ENCODE measurements at regions not wholly inside any gene's neighbourhood (a gene's known extent, or its start where the extent isn't known, plus 50 kb on each side); places are given as distances from the start of the nearest gene placed in this dataset.

DNA sequence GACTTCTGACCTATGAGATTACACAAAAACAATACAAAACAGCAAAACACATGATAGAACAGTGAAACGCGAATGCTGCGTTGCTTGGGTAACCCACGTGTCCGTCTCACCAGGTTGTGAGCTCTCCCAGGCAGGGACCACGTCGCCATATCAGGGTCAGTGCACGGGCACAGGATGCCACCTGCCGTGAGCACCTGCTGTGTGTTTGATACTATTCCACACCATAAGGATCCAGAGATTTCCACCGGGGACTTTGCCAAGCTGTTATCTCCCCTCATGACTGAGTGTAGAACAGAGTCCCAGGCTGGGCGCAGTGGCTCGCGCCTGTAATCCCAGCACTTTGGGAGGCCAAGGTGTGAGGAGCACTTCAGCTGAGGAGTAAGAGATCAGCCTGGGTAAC, 288.0 kb downstream of the BMP7 start:
- no peak overlapping the region for H3K4me3 ChIP-seq (ENCODE audit: low read length)
- no peaks in the 10 kb centered on the region for H3K9me3 ChIP-seq (ENCODE audit: low read length)
- H3F3A ChIP-seq (ENCODE audit: insufficient read depth, low read length, poor library complexity, severe bottlenecking): no peaks in the 10 kb centered on the region
- TF ChIP-seq, protein P1, sequence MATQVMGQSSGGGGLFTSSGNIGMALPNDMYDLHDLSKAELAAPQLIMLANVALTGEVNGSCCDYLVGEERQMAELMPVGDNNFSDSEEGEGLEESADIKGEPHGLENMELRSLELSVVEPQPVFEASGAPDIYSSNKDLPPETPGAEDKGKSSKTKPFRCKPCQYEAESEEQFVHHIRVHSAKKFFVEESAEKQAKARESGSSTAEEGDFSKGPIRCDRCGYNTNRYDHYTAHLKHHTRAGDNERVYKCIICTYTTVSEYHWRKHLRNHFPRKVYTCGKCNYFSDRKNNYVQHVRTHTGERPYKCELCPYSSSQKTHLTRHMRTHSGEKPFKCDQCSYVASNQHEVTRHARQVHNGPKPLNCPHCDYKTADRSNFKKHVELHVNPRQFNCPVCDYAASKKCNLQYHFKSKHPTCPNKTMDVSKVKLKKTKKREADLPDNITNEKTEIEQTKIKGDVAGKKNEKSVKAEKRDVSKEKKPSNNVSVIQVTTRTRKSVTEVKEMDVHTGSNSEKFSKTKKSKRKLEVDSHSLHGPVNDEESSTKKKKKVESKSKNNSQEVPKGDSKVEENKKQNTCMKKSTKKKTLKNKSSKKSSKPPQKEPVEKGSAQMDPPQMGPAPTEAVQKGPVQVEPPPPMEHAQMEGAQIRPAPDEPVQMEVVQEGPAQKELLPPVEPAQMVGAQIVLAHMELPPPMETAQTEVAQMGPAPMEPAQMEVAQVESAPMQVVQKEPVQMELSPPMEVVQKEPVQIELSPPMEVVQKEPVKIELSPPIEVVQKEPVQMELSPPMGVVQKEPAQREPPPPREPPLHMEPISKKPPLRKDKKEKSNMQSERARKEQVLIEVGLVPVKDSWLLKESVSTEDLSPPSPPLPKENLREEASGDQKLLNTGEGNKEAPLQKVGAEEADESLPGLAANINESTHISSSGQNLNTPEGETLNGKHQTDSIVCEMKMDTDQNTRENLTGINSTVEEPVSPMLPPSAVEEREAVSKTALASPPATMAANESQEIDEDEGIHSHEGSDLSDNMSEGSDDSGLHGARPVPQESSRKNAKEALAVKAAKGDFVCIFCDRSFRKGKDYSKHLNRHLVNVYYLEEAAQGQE (IDR thresholded peaks at IDR 0.05; ENCODE audit: borderline replicate concordance): no peak
- TF ChIP-seq SMC3 (conservative IDR thresholded peaks at IDR 0.05; ENCODE audit: poor library complexity) (no peak), TAF1 (IDR thresholded peaks at IDR 0.05; ENCODE audit: low read depth) (no peak)
- no peak overlapping the region for H3K4me2 ChIP-seq (ENCODE audit: low read length)
- no peak overlapping the region for H2AFZ ChIP-seq (ENCODE audit: low read depth, low read length)
- H3K27ac ChIP-seq (ENCODE audit: low read length): no peak overlapping the region
- H3K9me2 ChIP-seq (ENCODE audit: insufficient read depth, low read length): no peaks in the 10 kb centered on the region
- H3K27me3 ChIP-seq (ENCODE audit: insufficient read depth, low read depth, low read length): peaks cover 34% of the 10 kb centered on the region
- no peak overlapping the region for H3K9ac ChIP-seq (ENCODE audit: low read length)
- H4K20me1 ChIP-seq (ENCODE audit: insufficient read depth): no peaks in the 10 kb centered on the region
- no peaks in the 10 kb centered on the region for H3K79me2 ChIP-seq (replicated peaks; ENCODE audit: insufficient read depth, low read length)
- no peaks in the 10 kb centered on the region for H3K36me3 ChIP-seq (ENCODE audit: insufficient read depth, low read length)

GRCh38 chr20:56979125-56979524, 287.3 kb downstream of the BMP7 start:
- Histone ChIP-seq H2AFZ (ENCODE audit: low read depth, low read length) (no peak overlapping the region), H3K27me3 (ENCODE audit: insufficient read depth, low read depth, low read length) (peaks cover 28% of the 10 kb centered on the region), H3K36me3 (ENCODE audit: insufficient read depth, low read length) (no peaks in the 10 kb centered on the region), H3F3A (ENCODE audit: insufficient read depth, low read length, poor library complexity, severe bottlenecking) (no peaks in the 10 kb centered on the region), H3K4me3 (ENCODE audit: low read length) (no peak overlapping the region), H3K4me2 (ENCODE audit: low read length) (no peak overlapping the region), H3K27ac (ENCODE audit: low read length) (no peak overlapping the region), H3K79me2 (replicated peaks; ENCODE audit: insufficient read depth, low read length) (no peaks in the 10 kb centered on the region), H3K9me2 (ENCODE audit: insufficient read depth, low read length) (no peaks in the 10 kb centered on the region), H3K9me3 (ENCODE audit: low read length) (no peaks in the 10 kb centered on the region), H3K9ac (ENCODE audit: low read length) (no peak overlapping the region), H4K20me1 (ENCODE audit: insufficient read depth) (no peaks in the 10 kb centered on the region)
- TF ChIP-seq EP300 (conservative IDR thresholded peaks at IDR 0.05; ENCODE audit: poor library complexity, severe bottlenecking) (no peak), TAF1 (IDR thresholded peaks at IDR 0.05; ENCODE audit: low read depth) (no peak), RAD21 (conservative IDR thresholded peaks at IDR 0.05) (no peak), SMC3 (conservative IDR thresholded peaks at IDR 0.05; ENCODE audit: poor library complexity) (no peak), EZH2 (IDR thresholded peaks at IDR 0.05; ENCODE audit: borderline replicate concordance, insufficient read depth, low read length, poor library complexity, severe bottlenecking) (no peak), MXI1 (conservative IDR thresholded peaks at IDR 0.05; ENCODE audit: poor library complexity, severe bottlenecking) (no peak), POLR2AphosphoS5 (IDR thresholded peaks at IDR 0.05) (no peak)
- TF ChIP-seq, protein P1 (IDR thresholded peaks at IDR 0.05; ENCODE audit: borderline replicate concordance): no peak
- TF ChIP-seq, protein P2, sequence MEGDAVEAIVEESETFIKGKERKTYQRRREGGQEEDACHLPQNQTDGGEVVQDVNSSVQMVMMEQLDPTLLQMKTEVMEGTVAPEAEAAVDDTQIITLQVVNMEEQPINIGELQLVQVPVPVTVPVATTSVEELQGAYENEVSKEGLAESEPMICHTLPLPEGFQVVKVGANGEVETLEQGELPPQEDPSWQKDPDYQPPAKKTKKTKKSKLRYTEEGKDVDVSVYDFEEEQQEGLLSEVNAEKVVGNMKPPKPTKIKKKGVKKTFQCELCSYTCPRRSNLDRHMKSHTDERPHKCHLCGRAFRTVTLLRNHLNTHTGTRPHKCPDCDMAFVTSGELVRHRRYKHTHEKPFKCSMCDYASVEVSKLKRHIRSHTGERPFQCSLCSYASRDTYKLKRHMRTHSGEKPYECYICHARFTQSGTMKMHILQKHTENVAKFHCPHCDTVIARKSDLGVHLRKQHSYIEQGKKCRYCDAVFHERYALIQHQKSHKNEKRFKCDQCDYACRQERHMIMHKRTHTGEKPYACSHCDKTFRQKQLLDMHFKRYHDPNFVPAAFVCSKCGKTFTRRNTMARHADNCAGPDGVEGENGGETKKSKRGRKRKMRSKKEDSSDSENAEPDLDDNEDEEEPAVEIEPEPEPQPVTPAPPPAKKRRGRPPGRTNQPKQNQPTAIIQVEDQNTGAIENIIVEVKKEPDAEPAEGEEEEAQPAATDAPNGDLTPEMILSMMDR (IDR thresholded peaks at IDR 0.05; ENCODE audit: poor library complexity, severe bottlenecking): no peak
